Embryonic facial prominence (tissue), 1 donor: ENCODE measurements at regions not wholly inside any gene's neighbourhood (a gene's known extent, or its start where the extent isn't known, plus 50 kb on each side); places are given as distances from the start of the nearest gene placed in this dataset.

Source experiments
- DNase-seq: peaks from one replicate; pipeline ENCODE4 v3.0.0-alpha.2; 2016; ENCODE audit errors: extremely low spot score

- DNase-seq, result no peak
Measured at GRCh38 chr7:96484845-96485244, 162.9 kb upstream of the SLC25A13 start.

GRCh38 chr7:96484091-96484490 is 162.2 kb upstream of the SLC25A13 start:
- no peak for DNase-seq

- DNase-seq, result no peak
Measured at GRCh38 chr7:96481796-96482195, 159.9 kb upstream of the SLC25A13 start.

GRCh38 chr7:96479015-96479645 is 157.2 kb upstream of the SLC25A13 start:
- DNase-seq, result no peak

GRCh38 chr7:96471606-96472005 is 149.7 kb upstream of the SLC25A13 start:
- DNase-seq, result no peak

GRCh38 chr7:96452146-96452545 is 130.2 kb upstream of the SLC25A13 start:
- no peak for DNase-seq

- no peak for DNase-seq
Measured at GRCh38 chr7:96449094-96449493, 127.2 kb upstream of the SLC25A13 start.

- DNase-seq, result no peak
Measured at GRCh38 chr7:96447109-96447645, 125.3 kb upstream of the SLC25A13 start.

- DNase-seq, result no peak
Measured at GRCh38 chr7:96441436-96442084, 119.7 kb upstream of the SLC25A13 start.

GRCh38 chr7:96440328-96440727 is 118.4 kb upstream of the SLC25A13 start:
- DNase-seq, result no peak

- DNase-seq, result no peak
Measured at GRCh38 chr7:96436880-96437279, 115.0 kb upstream of the SLC25A13 start.

- DNase-seq, result no peak
Measured at GRCh38 chr7:96430356-96430755, 108.5 kb upstream of the SLC25A13 start.

GRCh38 chr7:96427143-96427542 is 105.2 kb upstream of the SLC25A13 start:
- no peak for DNase-seq

GRCh38 chr7:96426685-96427084 is 104.8 kb upstream of the SLC25A13 start:
- DNase-seq, result no peak

GRCh38 chr7:96426027-96426426 is 104.1 kb upstream of the SLC25A13 start:
- DNase-seq, result no peak

GRCh38 chr7:96424411-96424810 is 102.5 kb upstream of the SLC25A13 start:
- DNase-seq, result no peak

GRCh38 chr7:96422388-96422787 is 100.5 kb upstream of the SLC25A13 start:
- DNase-seq, result no peak

GRCh38 chr7:96418581-96418980 is 96.7 kb upstream of the SLC25A13 start:
- no peak for DNase-seq

GRCh38 chr7:96417784-96418183 is 95.9 kb upstream of the SLC25A13 start:
- DNase-seq, result no peak

GRCh38 chr7:96416599-96416998 is 94.7 kb upstream of the SLC25A13 start:
- no peak for DNase-seq

GRCh38 chr7:96416116-96416515 is 94.2 kb upstream of the SLC25A13 start:
- no peak for DNase-seq

- DNase-seq, result no peak
Measured at GRCh38 chr7:96415293-96415940, 93.5 kb upstream of the SLC25A13 start.

GRCh38 chr7:96414931-96415292 is 93.0 kb upstream of the SLC25A13 start:
- DNase-seq, result no peak
